OCI-LY1 (cell line): ENCODE measurements at regions not wholly inside any gene's neighbourhood (a gene's known extent, or its start where the extent isn't known, plus 50 kb on each side); places are given as distances from the start of the nearest gene placed in this dataset.
"Not testable (repeated sequence)": the region's sequence is repeated elsewhere in the genome, so short reads cannot be mapped to it uniquely, and the experiment has no call there.

Experiments
- H2AFZ ChIP-seq: fragments of 200-600 bp; sonication (generic), shearing (Covaris generic); 2 replicates; pipeline ENCODE4 v1.6.0; 2014; ENCODE audit warnings: antibody characterized with exemption, mild to moderate bottlenecking, low read length
- H3F3A ChIP-seq: fragments of 200-600 bp; sonication (generic), shearing (Covaris generic); 2 replicates; pipeline ENCODE4 v1.6.0; 2014; ENCODE audit warnings: mild to moderate bottlenecking, antibody characterized with exemption, low read length, moderate library complexity; ENCODE audit not compliant: insufficient read depth
- H3K27ac ChIP-seq: fragments of 200-600 bp; sonication (generic); 2 replicates; pipeline ENCODE4 v1.5.1; 2014; ENCODE audit warnings: low read length, mixed run types, mild to moderate bottlenecking, low read depth; ENCODE audit not compliant: poor library complexity, severe bottlenecking
- H3K27me3 ChIP-seq: fragments of 200-600 bp; sonication (generic); 2 replicates; pipeline ENCODE4 v1.6.0; 2014; ENCODE audit warnings: antibody characterized with exemption, mild to moderate bottlenecking, low read length, moderate library complexity; ENCODE audit not compliant: insufficient read depth
- H3K36me3 ChIP-seq: fragments of 200-600 bp; sonication (generic); 2 replicates; pipeline ENCODE4 v1.6.1; 2014; ENCODE audit warnings: mild to moderate bottlenecking, antibody characterized with exemption, low read length, moderate library complexity, mixed read lengths; ENCODE audit not compliant: insufficient read depth
- H3K4me1 ChIP-seq: fragments of 200-600 bp; sonication (generic); 2 replicates; pipeline ENCODE4 v1.5.1; 2014; ENCODE audit warnings: mild to moderate bottlenecking, low read length, moderate library complexity; ENCODE audit not compliant: insufficient read depth, severe bottlenecking
- H3K4me2 ChIP-seq: fragments of 200-600 bp; sonication (generic), shearing (Covaris generic); 2 replicates; pipeline ENCODE4 v1.6.1; 2014; ENCODE audit warnings: low read length
- H3K4me3 ChIP-seq: fragments of 200-600 bp; sonication (generic); 2 replicates; pipeline ENCODE4 v1.5.1; 2014; ENCODE audit warnings: low read length, low read depth, mild to moderate bottlenecking, mixed read lengths; ENCODE audit not compliant: poor library complexity, severe bottlenecking
- H3K79me2 ChIP-seq: fragments of 200-600 bp; shearing (Covaris generic); 2 replicates; pipeline ENCODE4 v1.6.1; 2016; ENCODE audit warnings: mixed run types, low read length, mixed read lengths; ENCODE audit not compliant: insufficient read depth
- H3K9ac ChIP-seq: fragments of 200-600 bp; sonication (generic), shearing (Covaris generic); 2 replicates; pipeline ENCODE4 v1.6.1; 2014; ENCODE audit warnings: mild to moderate bottlenecking, low read length, mixed read lengths
- H3K9me2 ChIP-seq: fragments of 200-600 bp; sonication (generic), shearing (Covaris generic); 2 replicates; pipeline ENCODE4 v1.6.1; 2014; ENCODE audit warnings: low read depth, mild to moderate bottlenecking, low read length, mixed read lengths
- H3K9me3 ChIP-seq: fragments of 200-600 bp; shearing (Covaris generic); 2 replicates; pipeline ENCODE4 v1.6.1; 2014; ENCODE audit warnings: low read length, mixed read lengths
- H4K20me1 ChIP-seq: fragments of 200-600 bp; sonication (generic), shearing (Covaris generic); 2 replicates; pipeline ENCODE4 v1.6.0; 2016; ENCODE audit warnings: mild to moderate bottlenecking, low read length; ENCODE audit not compliant: insufficient read depth
- CTCF ChIP-seq: fragments of 200-600 bp; sonication (generic), shearing (Covaris generic); IDR thresholded peaks from 2 replicates; pipeline ENCODE4 v1.5.1; 2017; ENCODE audit warnings: mild to moderate bottlenecking, antibody characterized with exemption, low read length, moderate library complexity, mixed read lengths
- EZH2 ChIP-seq: fragments of 200-600 bp; sonication (generic), shearing (Covaris generic); IDR thresholded peaks from 2 replicates; pipeline ENCODE4 v1.8.0; 2017; ENCODE audit warnings: borderline replicate concordance, mixed run types, mild to moderate bottlenecking, antibody characterized with exemption, low read length, moderate library complexity, mixed read lengths

GRCh38 chr6:14301477-14301876 is 183.9 kb downstream of the CD83 start:
- not testable (repeated sequence) for H3K9ac ChIP-seq

GRCh38 chr6:14305131-14305530 is 187.6 kb downstream of the CD83 start:
- Histone ChIP-seq H2AFZ (no peak overlapping the region), H3K4me2 (no peak overlapping the region), H3F3A (no peaks in the 10 kb centered on the region), H3K9me3 (no peaks in the 10 kb centered on the region), H3K79me2 (no peaks in the 10 kb centered on the region), H3K27ac (no peak overlapping the region), H3K4me3 (no peak overlapping the region), H3K4me1 (no peaks in the 10 kb centered on the region), H3K36me3 (no peaks in the 10 kb centered on the region), H4K20me1 (no peaks in the 10 kb centered on the region), H3K9me2 (no peaks in the 10 kb centered on the region), H3K27me3 (0 out of 2 replicates have a peak, but pooled peaks cover 3% of the 10 kb centered on the region), H3K9ac (no peak overlapping the region)
- TF ChIP-seq EZH2 (no peak), CTCF (no peak)

More at GRCh38 chr6:14301477-14301876, 183.9 kb downstream of the CD83 start:
- H4K20me1 ChIP-seq, H3K4me3 ChIP-seq, H3K9me3 ChIP-seq, H3K79me2 ChIP-seq, H3K36me3 ChIP-seq, H3K9me2 ChIP-seq, H3K27ac ChIP-seq, H3K4me1 ChIP-seq, H3K27me3 ChIP-seq, H3K4me2 ChIP-seq, H2AFZ ChIP-seq, H3F3A ChIP-seq: not testable (repeated sequence)

- Histone ChIP-seq H3K9me2 (no peaks in the 10 kb centered on the region), H3K4me1 (no peaks in the 10 kb centered on the region)
These were observed 188.1 kb downstream of the CD83 start for GRCh38 chr6:14305624-14306023.

More at GRCh38 chr6:14305624-14306023, 188.1 kb downstream of the CD83 start:
- Histone ChIP-seq H3K4me2 (no peak overlapping the region), H3F3A (no peaks in the 10 kb centered on the region), H3K36me3 (no peaks in the 10 kb centered on the region), H3K27ac (no peak overlapping the region), H4K20me1 (no peaks in the 10 kb centered on the region), H3K9me3 (no peaks in the 10 kb centered on the region), H3K4me3 (no peak overlapping the region), H3K9ac (no peak overlapping the region), H3K79me2 (no peaks in the 10 kb centered on the region), H2AFZ (no peak overlapping the region), H3K27me3 (0 out of 2 replicates have a peak, but pooled peaks cover 3% of the 10 kb centered on the region)
- TF ChIP-seq CTCF (no peak), EZH2 (no peak)
